GM12878 (cell line): ENCODE measurements at regions not wholly inside any gene's neighbourhood (a gene's known extent, or its start where the extent isn't known, plus 50 kb on each side); places are given as distances from the start of the nearest gene placed in this dataset.

Experiments
- ATAC-seq: fragments of 200-7000 bp; cut with Tn5 transposase; 3 replicates; pipeline ENCODE4 v1.9.1; 2020; ENCODE audit warnings: mild to moderate bottlenecking, moderate library complexity
- BruUV-seq: library from RNA; stranded (reverse); fragments of 400-500 nt; replicated peaks from 2 replicates; lab custom pipeline; 2021; lab: Mats Ljungman, UMichigan
- CTCF ChIA-PET: fragments of 300-600 bp; sonication (Branson Sonifier 250); formaldehyde crosslinking; extraction: SDS; loops from one replicate; lab custom pipeline; 2021; ENCODE audit warnings: inconsistent platforms; lab: Yijun Ruan, JAX
- POLR2A ChIA-PET: fragments of 350-600 bp; formaldehyde crosslinking; extraction: SDS; loops from one replicate; lab custom pipeline; 2021; ENCODE audit warnings: inconsistent platforms; lab: Charles Lee
- RAD21 ChIA-PET: fragments of 300-600 bp; sonication (Branson Sonifier 250); formaldehyde crosslinking; loops from one replicate; lab custom pipeline; 2023; ENCODE audit warnings: antibody characterized with exemption; ENCODE audit not compliant: unreplicated experiment; lab: Charles Lee
- SMC1A ChIA-PET: fragments of 300-600 bp; sonication (Branson Sonifier 250); formaldehyde crosslinking; loops from one replicate; lab custom pipeline; 2023; ENCODE audit not compliant: unreplicated experiment, uncharacterized antibody; lab: Charles Lee
- DNase-seq: peaks from one replicate; pipeline ENCODE4 v3.0.0-alpha.2; 2011; ENCODE audit warnings: low read depth, low spot score
- FAIRE-seq: peaks from 3 replicates; lab custom pipeline; 2011; peaks lifted over from hg19 to GRCh38; lab: Jason Lieb, UNC
- H2AFZ ChIP-seq: 2 replicates; pipeline ENCODE4 v1.6.0; 2011; ENCODE audit warnings: low read depth, low read length, control low read depth; ENCODE audit not compliant: control insufficient read depth
- H3K27ac ChIP-seq: 2 replicates; pipeline ENCODE4 v1.5.1; 2011; ENCODE audit warnings: control low read depth; ENCODE audit not compliant: control insufficient read depth, insufficient read depth
- H3K27me3 ChIP-seq, 2 experiments: replicated peaks in 1 of 2; 2 replicates each; pipeline versions ENCODE4 v1.6.0 to v1.6.1; 2011; ENCODE audit warnings: low read length in 1 of 2; ENCODE audit not compliant: control insufficient read depth in 2 of 2, insufficient read depth in 2 of 2
- H3K36me3 ChIP-seq, 2 experiments: 2 replicates each; pipeline ENCODE4 v1.5.1; 2011; ENCODE audit warnings: low read length in 1 of 2; ENCODE audit not compliant: control insufficient read depth in 2 of 2, insufficient read depth in 2 of 2
- H3K4me1 ChIP-seq: 2 replicates; pipeline ENCODE4 v1.6.1; 2011; ENCODE audit warnings: mild to moderate bottlenecking, low read length, moderate library complexity, mixed read lengths; ENCODE audit not compliant: control insufficient read depth, insufficient read depth
- H3K4me2 ChIP-seq: 2 replicates; pipeline ENCODE4 v1.6.0; 2011; ENCODE audit warnings: control low read depth; ENCODE audit not compliant: control insufficient read depth, insufficient read depth
- H3K4me3 ChIP-seq: fragments of 200-600 bp; sonication (generic); 2 replicates; pipeline ENCODE4 v1.5.1; 2016
- H3K79me2 ChIP-seq: 2 replicates; pipeline ENCODE4 v1.6.0; 2011; ENCODE audit warnings: low read length; ENCODE audit not compliant: control insufficient read depth, insufficient read depth
- H3K9ac ChIP-seq: 2 replicates; pipeline ENCODE4 v1.8.0; 2011; ENCODE audit warnings: low read length, control low read depth, mixed read lengths; ENCODE audit not compliant: control insufficient read depth, insufficient read depth
- H3K9me3 ChIP-seq: replicated peaks from 3 replicates; pipeline ENCODE4 v1.5.1; 2011; ENCODE audit warnings: mild to moderate bottlenecking, low read length; ENCODE audit not compliant: control insufficient read depth, insufficient read depth
- H4K20me1 ChIP-seq: 2 replicates; pipeline ENCODE4 v1.6.0; 2011; ENCODE audit not compliant: control insufficient read depth, insufficient read depth
- PML ChIP-seq: IDR thresholded peaks from 2 replicates; pipeline ENCODE4 v1.6.1; 2012; ENCODE audit warnings: low read length, inconsistent platforms
- WGBS: methylation state at CpG from one replicate; pipeline ENCODE4 v1.1.6; 2016; ENCODE audit warnings: low lambda C conversion rate; ENCODE audit not compliant: insufficient replicate concordance, insufficient coverage; ENCODE audit errors: missing lambda C conversion rate; 5-methylcytosine and 5-hydroxymethylcytosine counted together
- in situ Hi-C: fragments of 300-500 bp; cut with MboI; formaldehyde crosslinking; loops from 9 replicates; pipeline ENCODE4 v1.14.3; 2018; ENCODE audit warnings: mixed read lengths
- intact Hi-C: fragments of 100-400 bp; cut with micrococcal nuclease; formaldehyde crosslinking; loops from one replicate; pipeline ENCODE4 v1.14.2; 2022; ENCODE audit not compliant: unreplicated experiment
- TF ChIP-seq, protein P1 (sequence below): fragments of 450-650 bp; IDR thresholded peaks from 2 replicates; pipeline ENCODE4 v1.6.1; 2014; ENCODE audit warnings: mild to moderate bottlenecking
- TF ChIP-seq, protein P2 (sequence below): fragments of 450-650 bp; conservative IDR thresholded peaks from 2 replicates; pipeline ENCODE4 v1.6.1; 2017; ENCODE audit warnings: mild to moderate bottlenecking, moderate library complexity

DNA sequence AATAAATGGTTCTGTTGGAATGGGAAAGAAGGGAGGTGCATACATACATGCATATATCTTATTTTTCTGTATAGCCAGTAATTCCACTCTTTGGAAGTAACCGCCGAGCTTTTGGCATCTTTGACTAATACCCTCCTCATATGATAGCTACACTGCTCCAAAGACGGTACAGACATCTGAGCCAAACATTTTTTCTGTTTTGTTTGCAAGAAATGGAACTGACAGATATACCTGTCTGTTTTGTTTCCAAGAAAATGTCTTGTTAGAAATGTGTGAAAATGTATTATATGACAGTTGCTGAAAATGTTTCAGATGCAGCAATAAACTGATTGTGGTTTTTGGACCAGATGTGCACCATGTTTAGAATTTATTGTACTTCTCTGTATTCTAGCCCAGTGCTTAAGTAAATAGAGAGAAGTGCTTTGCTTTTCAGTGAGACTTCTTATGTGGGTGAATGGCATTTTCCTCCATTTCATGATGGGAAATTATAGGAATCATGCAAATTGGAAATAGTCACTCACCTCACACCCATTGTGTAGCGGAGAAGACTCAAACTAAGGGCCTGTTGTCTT is 396.9 kb downstream of the KCNRG start (continued):
- TF ChIP-seq, protein P1, sequence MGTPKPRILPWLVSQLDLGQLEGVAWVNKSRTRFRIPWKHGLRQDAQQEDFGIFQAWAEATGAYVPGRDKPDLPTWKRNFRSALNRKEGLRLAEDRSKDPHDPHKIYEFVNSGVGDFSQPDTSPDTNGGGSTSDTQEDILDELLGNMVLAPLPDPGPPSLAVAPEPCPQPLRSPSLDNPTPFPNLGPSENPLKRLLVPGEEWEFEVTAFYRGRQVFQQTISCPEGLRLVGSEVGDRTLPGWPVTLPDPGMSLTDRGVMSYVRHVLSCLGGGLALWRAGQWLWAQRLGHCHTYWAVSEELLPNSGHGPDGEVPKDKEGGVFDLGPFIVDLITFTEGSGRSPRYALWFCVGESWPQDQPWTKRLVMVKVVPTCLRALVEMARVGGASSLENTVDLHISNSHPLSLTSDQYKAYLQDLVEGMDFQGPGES = no peak
- TF ChIP-seq, all 136 proteins: peak for 0

DNA sequence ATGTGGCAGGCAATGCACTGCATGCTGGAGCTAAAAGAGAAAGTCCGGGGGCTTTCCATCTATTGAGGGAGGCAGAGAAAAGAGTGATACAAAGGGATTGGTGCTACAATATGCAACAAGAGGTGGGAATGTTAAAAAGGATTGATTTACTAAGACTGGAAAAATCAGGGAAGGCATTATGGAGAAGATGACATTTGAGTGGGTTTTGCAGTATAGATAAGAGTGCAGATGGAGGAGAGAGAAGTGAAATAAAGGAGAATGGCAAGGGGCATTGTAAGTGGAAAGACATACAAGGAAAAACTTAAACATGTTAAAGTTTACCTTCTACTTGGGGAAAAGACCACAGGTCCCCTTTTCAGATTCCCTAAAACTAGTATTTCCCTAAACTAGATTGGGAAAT is 399.4 kb downstream of the KCNRG start:
- in situ Hi-C loops (no loop called here), intact Hi-C loops (no loop called here)
- Histone ChIP-seq H3K79me2 (no peaks in the 10 kb centered on the region), H3K4me2 (no peak overlapping the region), H3K36me3 (no peaks in the 10 kb centered on the region), H3K4me1 (no peaks in the 10 kb centered on the region), H3K27ac (no peak overlapping the region), H3K27me3 (peaks cover 0 to 6% of the 10 kb centered on the region in 2 experiments; a peak in 1 of 4 replicates), H4K20me1 (no peaks in the 10 kb centered on the region), H3K9ac (no peak overlapping the region), H2AFZ (no peak overlapping the region), H3K9me3 (no peaks in the 10 kb centered on the region; the same call in 2 of the 3 replicates), H3K4me3 (no peak overlapping the region)
- FAIRE-seq = no peak
- ChIA-PET CTCF (no interaction called here), POLR2A (no interaction called here), SMC1A (no interaction called here), RAD21 (no interaction called here)
- 0% methylated on average over 1 of the region's 1 CpG for WGBS
- no peak for DNase-seq
- ATAC-seq = no peak
- no TSS peak for BruUV-seq
- TF ChIP-seq, protein P2, sequence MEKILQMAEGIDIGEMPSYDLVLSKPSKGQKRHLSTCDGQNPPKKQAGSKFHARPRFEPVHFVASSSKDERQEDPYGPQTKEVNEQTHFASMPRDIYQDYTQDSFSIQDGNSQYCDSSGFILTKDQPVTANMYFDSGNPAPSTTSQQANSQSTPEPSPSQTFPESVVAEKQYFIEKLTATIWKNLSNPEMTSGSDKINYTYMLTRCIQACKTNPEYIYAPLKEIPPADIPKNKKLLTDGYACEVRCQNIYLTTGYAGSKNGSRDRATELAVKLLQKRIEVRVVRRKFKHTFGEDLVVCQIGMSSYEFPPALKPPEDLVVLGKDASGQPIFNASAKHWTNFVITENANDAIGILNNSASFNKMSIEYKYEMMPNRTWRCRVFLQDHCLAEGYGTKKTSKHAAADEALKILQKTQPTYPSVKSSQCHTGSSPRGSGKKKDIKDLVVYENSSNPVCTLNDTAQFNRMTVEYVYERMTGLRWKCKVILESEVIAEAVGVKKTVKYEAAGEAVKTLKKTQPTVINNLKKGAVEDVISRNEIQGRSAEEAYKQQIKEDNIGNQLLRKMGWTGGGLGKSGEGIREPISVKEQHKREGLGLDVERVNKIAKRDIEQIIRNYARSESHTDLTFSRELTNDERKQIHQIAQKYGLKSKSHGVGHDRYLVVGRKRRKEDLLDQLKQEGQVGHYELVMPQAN = no peak
- TF ChIP-seq PML = no peak
